ENCODE measurements at regions not wholly inside any gene's neighbourhood (a gene's known extent, or its start where the extent isn't known, plus 50 kb on each side); places are given as distances from the start of the nearest gene placed in this dataset.

GRCh38 chr3:176824811-176825210, 372.5 kb downstream of the TBL1XR1 start:
- TF ChIP-seq CTCF (IDR thresholded peaks at IDR 0.05): no peak
- no peak for TF ChIP-seq EP300 (IDR thresholded peaks at IDR 0.05)

Measured in gastroesophageal sphincter (tissue), 3 donors.